ENCODE measurements at regions not wholly inside any gene's neighbourhood (a gene's known extent, or its start where the extent isn't known, plus 50 kb on each side); places are given as distances from the start of the nearest gene placed in this dataset.

- no peak for TF ChIP-seq BRCA1 (IDR thresholded peaks at IDR 0.05; ENCODE audit: low read depth, low read length)
- no peak for TF ChIP-seq SP4 (IDR thresholded peaks at IDR 0.05; ENCODE audit: low read length)
- TF ChIP-seq POLR2AphosphoS5 (IDR thresholded peaks at IDR 0.05; ENCODE audit: low read depth, low read length): no peak
- no peak for TF ChIP-seq CTCF (IDR thresholded peaks at IDR 0.05; ENCODE audit: control extremely low read depth in 1 of 3, insufficient read depth in 1 of 3, low read depth in 1 of 3, low read length in 3 of 3)
- TF ChIP-seq MAFK (IDR thresholded peaks at IDR 0.05; ENCODE audit: low read depth, low read length): no peak
- TF ChIP-seq JUND (IDR thresholded peaks at IDR 0.05; ENCODE audit: low read length): no peak
- no peak for TF ChIP-seq CREB1 (IDR thresholded peaks at IDR 0.05)
- no peak for TF ChIP-seq POLR2A (IDR thresholded peaks at IDR 0.05; ENCODE audit: control extremely low read depth in 1 of 2, low read depth in 2 of 2, low read length in 2 of 2)
These were observed 652.0 kb upstream of the NRP1 start for GRCh38 chr10:33986515-33986914.

All from H1 (cell line).